SH-SY5Y (cell line): ENCODE measurements at regions not wholly inside any gene's neighbourhood (a gene's known extent, or its start where the extent isn't known, plus 50 kb on each side); places are given as distances from the start of the nearest gene placed in this dataset.

Experiments
- GATA2 ChIP-seq: IDR thresholded peaks from 2 replicates; pipeline ENCODE4 v1.6.1; 2011; ENCODE audit warnings: mild to moderate bottlenecking, low read depth, low read length
- GATA3 ChIP-seq: IDR thresholded peaks from 2 replicates; pipeline ENCODE4 v1.6.1; 2011; ENCODE audit warnings: low read depth, mild to moderate bottlenecking, low read length, moderate library complexity

DNA sequence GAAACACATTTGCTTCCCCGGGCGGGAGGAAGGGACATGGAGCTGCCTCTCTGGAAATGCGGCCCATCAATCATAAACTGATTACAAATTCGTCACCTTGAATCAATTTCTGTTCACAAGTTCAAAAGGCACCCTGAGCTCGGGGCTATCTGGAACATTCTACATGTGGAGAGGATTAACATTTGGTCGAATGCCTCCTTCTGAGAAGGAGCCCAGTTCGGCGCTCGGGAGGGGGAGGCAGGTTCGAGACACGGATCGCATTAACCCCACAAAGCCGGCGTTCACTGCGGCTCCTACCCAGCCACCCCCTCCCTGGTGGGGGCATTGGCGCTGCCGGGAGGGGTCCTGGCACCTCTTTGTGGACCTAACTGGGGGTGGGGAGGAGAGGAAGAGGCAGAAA, 108.0 kb downstream of the CPZ start:
- TF ChIP-seq GATA2 (no peak), GATA3 (no peak)

GRCh38 chr4:8699479-8700145, 107.0 kb downstream of the CPZ start:
- no peak for TF ChIP-seq GATA3
- no peak for TF ChIP-seq GATA2

- TF ChIP-seq GATA3 = no peak
- TF ChIP-seq GATA2 = no peak
Observed at GRCh38 chr4:8699063-8699385, 106.5 kb downstream of the CPZ start.

DNA sequence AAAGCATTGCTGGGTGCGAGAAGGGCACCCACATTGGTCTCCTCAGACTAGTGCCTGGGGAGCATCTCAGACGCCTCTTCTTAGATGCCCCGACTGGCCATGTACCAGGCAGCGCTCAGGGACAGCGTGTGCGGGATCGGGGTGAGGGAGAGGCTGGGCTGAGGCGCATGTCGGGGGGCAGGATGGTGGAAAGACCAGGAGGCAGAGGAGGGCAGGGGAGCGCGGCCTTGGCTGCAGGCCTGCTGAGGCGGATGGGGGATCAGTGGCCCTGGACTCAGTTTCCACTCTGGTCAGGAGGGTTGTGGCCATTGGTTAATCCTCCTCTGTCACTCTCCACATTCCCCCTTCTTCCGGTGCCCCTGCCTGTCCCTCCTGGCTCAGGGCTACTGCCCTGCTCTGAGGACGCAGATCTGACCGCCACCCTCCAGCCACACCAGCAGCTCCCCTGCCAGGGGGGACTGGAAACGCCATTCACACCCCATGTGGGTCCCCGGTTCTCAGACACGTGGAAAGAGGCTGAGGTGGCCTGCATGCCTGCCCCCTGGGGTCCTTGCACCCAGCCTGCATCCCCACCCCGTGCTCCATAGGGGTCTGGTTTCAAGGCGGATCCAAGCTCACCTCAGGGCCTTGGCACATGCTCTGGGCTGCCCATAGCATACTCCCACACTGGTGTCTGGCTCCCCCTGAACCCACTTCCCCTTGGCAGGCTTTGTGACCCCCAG, 105.9 kb downstream of the CPZ start:
- TF ChIP-seq GATA3 (no peak), GATA2 (no peak)

- TF ChIP-seq GATA3 (no peak), GATA2 (no peak)
Observed at GRCh38 chr4:8697826-8698225, 105.3 kb downstream of the CPZ start.

GRCh38 chr4:8696369-8697127, 104.0 kb downstream of the CPZ start:
- TF ChIP-seq GATA3 (no peak), GATA2 (no peak)

DNA sequence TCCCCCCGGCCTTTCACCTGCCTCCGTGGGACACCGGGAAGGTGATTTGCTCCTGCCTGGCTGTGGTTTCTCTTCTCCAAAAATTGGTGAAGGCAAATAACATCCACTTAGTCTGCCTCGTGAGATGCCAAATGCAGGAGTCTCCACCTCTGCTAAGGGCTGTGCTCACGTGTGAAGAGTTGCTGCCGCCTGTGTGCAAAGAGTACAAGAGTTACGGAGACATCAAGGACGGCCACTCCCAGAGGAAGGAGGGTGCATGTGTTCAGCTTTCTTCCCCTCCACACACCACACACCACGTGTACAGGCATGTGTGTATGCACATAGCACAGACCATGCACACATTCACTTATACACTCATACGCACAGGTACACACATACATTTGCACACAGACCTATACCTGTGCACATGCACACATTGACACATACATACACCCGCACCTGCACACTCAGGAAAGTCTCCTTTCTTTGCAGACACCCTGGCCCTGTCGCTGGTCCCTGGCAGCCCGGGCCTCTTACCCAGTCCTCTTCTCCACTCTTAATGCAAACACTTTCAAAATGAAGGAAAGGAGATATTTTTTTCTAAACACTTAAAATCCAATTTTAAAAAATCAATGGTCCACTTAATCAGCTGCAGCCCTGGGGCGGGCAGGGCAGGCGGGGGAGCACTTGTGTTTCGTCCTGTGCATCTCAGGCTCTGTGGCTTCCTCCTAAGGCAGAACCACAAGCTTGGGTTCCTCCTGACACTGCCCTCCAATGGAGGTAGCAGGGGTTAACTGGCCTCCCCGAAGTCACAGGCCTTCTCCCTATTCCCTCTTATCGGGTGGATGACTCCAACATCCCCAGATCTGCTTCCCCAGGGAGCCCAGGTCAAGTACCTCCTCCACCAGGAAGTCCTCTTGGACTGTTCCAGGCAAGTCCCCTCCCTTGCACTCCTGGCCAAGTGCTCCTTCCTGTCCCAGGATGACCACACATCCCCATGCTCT, 103.0 kb downstream of the CPZ start:
- no peak for TF ChIP-seq GATA3
- no peak for TF ChIP-seq GATA2

DNA sequence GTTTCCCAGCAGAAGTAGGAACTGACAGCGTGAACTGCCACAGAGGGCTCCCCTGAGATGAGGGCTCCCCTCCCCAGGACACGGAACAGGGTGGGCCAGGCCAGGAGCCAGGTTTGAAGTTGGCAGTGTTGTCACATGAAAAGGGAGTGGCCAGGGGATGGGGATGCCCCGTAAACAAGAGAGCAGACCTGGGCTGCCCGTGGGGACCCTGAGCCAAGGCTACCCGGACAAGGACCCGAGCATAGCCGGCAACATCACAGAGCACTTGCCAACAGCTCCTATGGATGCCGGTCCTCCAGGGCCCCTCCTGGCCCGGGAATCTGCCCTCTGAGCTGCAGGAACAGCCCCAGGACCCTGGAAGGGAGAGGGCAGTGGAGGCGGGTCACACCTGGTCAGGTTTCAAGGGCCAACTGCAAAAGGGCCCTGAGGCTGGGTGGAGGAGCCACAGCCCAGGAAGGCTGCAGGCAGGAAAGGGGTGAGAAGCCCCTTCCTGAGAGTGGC, 102.1 kb downstream of the CPZ start:
- TF ChIP-seq GATA2 (no peak), GATA3 (no peak)

GRCh38 chr4:8694226-8694625, 101.7 kb downstream of the CPZ start:
- no peak for TF ChIP-seq GATA3
- TF ChIP-seq GATA2 = no peak

DNA sequence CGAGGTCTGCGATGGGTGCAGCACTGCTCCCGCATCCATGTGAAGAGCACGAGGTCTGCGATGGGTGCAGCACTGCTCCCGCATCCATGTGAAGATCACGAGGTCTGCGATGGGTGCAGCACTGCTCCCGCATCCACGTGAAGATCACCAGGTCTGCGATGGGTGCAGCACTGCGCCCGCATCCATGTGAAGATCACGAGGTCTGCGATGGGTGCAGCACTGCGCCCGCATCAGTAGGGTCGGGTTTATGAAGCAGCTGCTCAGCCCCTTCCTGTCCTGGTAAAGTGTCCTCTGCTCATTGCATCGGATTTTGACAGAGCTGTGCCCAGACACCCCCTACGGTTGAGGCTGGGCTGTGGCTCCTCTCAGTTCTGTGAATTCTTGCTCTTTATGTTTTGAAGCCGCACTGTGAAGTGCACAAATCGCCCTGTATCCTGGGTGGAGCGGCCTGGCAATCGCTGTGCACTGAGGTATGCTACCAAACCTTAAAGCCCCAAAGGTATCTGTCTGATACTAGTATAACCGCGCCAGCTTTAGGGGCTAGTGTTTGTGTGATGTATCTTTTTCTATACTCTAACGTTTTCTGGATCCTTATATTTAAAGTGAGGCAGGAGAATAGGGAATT, 98.7 kb downstream of the CPZ start:
- TF ChIP-seq GATA2 (no peak), GATA3 (no peak)

DNA sequence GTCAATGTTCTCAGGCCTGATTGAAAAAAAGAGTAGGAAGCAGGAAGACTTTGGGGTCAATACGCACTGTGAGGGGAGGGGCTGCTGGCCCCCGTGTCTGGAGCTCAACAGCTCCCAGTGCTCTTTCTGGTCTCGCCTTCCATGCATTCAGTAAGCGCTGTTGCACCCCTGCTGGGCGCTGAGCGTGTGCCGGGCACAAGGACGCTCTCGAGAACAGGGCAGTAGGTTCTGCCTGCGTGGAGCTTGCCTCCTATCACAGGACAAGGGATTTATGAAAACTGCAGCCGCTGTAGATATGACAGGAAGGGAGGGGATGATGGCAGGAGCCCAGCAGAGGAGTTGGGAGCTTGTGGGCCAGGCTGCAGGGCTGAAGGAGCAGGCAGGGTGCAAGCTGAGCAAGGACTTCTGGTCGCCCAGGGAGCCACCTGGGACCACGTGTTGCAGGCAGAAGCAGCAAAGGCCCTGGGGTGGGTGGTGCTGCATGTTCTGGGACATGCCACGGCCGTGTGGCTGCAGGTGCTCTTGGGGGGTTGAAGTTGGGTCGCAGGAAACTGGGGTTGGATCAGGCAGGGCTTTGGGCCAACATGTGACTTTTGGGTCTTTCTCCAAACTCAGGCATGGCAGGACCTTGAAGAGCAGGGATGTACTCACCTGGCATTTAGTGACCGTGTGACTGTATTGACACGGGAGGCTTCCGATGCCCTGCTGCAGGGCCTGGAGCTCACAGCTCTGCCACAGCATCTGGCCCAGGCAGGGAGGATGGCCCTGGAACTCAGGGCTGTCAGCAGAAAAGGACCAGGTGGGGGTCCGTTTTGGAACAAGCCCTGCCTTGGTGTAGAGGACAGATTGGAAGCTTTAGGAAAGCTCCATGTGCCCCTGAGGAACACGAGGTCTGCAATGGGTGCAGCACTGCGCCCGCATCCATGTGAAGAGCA, 97.9 kb downstream of the CPZ start:
- TF ChIP-seq GATA3 (no peak), GATA2 (no peak)

GRCh38 chr4:8689741-8690140, 97.2 kb downstream of the CPZ start:
- no peak for TF ChIP-seq GATA2
- no peak for TF ChIP-seq GATA3

- TF ChIP-seq GATA2 = no peak
- TF ChIP-seq GATA3 = no peak
Observed at GRCh38 chr4:8688908-8689445, 96.4 kb downstream of the CPZ start.
